CD4-positive, CD25-positive, alpha-beta regulatory T cell (primary cell): ENCODE measurements at regions not wholly inside any gene's neighbourhood (a gene's known extent, or its start where the extent isn't known, plus 50 kb on each side); places are given as distances from the start of the nearest gene placed in this dataset.
A peak's percentile ranks its signal among the peaks of the same experiment; 100 is the strongest.
"Not testable (repeated sequence)": the region's sequence is repeated elsewhere in the genome, so short reads cannot be mapped to it uniquely, and the experiment has no call there.

Experiments
- ATAC-seq, 2 donors: fragments of 150-1000 bp; cut with Tn5 transposase; one replicate each; pipeline ENCODE4 v1.10.0; 2021; ENCODE audit warnings: low read depth in 2 of 2, moderate number of reproducible peaks in 2 of 2, moderate library complexity in 1 of 2
- DNase-seq, 3 donors: peaks; one replicate each; pipeline versions ENCODE4 v3.0.0 to v3.0.0-alpha.2; 2012 to 2022; ENCODE audit warnings: mixed read lengths in 1 of 3
- H3K27ac ChIP-seq: one replicate; pipeline ENCODE4 v1.7.0; 2013; ENCODE audit warnings: mild to moderate bottlenecking, low read length; ENCODE audit not compliant: insufficient read depth, poor library complexity, severe bottlenecking
- H3K27me3 ChIP-seq: one replicate; pipeline ENCODE4 v1.7.0; 2013; ENCODE audit warnings: low read length; ENCODE audit not compliant: control insufficient read depth, insufficient read depth
- H3K36me3 ChIP-seq: one replicate; pipeline ENCODE4 v1.7.0; 2013; ENCODE audit warnings: mild to moderate bottlenecking, low read length, moderate library complexity; ENCODE audit not compliant: control insufficient read depth, insufficient read depth
- H3K4me1 ChIP-seq: 2 replicates; pipeline ENCODE4 v1.7.0; 2013; ENCODE audit warnings: mild to moderate bottlenecking, low read length; ENCODE audit not compliant: insufficient read depth, control insufficient read depth, poor library complexity, severe bottlenecking
- H3K4me3 ChIP-seq: one replicate; pipeline ENCODE4 v1.7.0; 2013; ENCODE audit warnings: low read depth, mild to moderate bottlenecking, low read length, moderate library complexity
- H3K9me3 ChIP-seq, 2 experiments: 1 replicate in 1 of 2; 2 replicates in 1 of 2; pipeline ENCODE4 v1.7.0; 2013; ENCODE audit warnings: low read length in 2 of 2, mild to moderate bottlenecking in 1 of 2, moderate library complexity in 1 of 2; ENCODE audit not compliant: control insufficient read depth in 2 of 2
- H3K27ac Mint-ChIP-seq, 3 donors: one replicate each; pipeline ENCODE4 v1.8.0; 2020 to 2022; ENCODE audit warnings: mild to moderate bottlenecking in 3 of 3, mixed read lengths in 3 of 3, moderate library complexity in 2 of 3
- H3K27me3 Mint-ChIP-seq: one replicate; pipeline ENCODE4 v1.8.0; 2022; ENCODE audit warnings: mild to moderate bottlenecking, mixed read lengths
- H3K36me3 Mint-ChIP-seq: one replicate; pipeline ENCODE4 v1.8.0; 2020; ENCODE audit warnings: mixed read lengths
- H3K4me1 Mint-ChIP-seq, 4 donors: one replicate each; pipeline ENCODE4 v1.8.0; 2020 to 2022; ENCODE audit warnings: mixed read lengths in 4 of 4, mild to moderate bottlenecking in 1 of 4
- H3K4me3 Mint-ChIP-seq, 4 donors: one replicate each; pipeline ENCODE4 v1.8.0; 2020 to 2022; ENCODE audit warnings: mild to moderate bottlenecking in 4 of 4, mixed read lengths in 4 of 4, moderate library complexity in 3 of 4
- H3K9me3 Mint-ChIP-seq, 7 donors: one replicate each; pipeline ENCODE4 v1.8.0; 2020 to 2022; ENCODE audit warnings: mixed read lengths in 7 of 7, mild to moderate bottlenecking in 3 of 7, moderate library complexity in 2 of 7

DNA sequence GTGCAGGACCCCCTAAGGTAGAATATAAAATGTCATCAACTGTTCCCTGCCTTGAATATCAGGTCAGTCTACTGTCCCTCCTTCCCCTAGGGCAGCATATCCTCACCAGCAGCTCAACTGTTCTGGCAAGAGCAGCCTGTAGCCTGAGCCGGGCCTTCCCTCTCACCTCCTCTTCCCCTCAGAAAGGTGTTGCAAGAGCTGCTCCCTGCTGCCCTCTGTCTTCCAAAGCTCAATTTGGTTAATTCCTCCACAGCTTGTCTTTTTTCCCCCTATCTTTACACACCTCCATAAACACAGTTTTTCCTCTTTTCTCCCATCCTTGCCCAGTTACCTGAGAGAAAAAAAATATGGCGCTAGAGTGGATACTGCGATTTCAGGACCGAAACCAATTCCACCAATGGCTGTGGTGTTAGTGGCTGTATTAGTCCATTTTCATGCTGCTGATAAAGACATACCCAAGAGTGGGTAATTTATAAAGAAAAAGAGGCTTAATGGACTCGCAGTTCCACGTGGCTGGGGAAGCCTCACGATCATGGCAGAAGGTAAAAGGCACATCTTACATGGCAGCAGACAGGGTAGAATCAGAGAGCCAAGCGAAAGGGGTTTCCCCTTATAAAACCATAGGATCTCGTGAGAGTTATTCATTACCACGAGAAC is 184.7 kb downstream of the MREG start:
- DNase-seq (peak in 1 of 3 donors; percentile 30), ATAC-seq (no peak)
- H3K4me3 Mint-ChIP-seq, result no peak overlapping the region
- H3K27me3 Mint-ChIP-seq, result peaks cover 7% of the 10 kb centered on the region
- Histone ChIP-seq H3K36me3 (no peaks in the 10 kb centered on the region), H3K27me3 (no peaks in the 10 kb centered on the region), H3K27ac (no peak overlapping the region), H3K9me3 (no peaks in the 10 kb centered on the region), H3K4me3 (no peak overlapping the region), H3K4me1 (no peaks in the 10 kb centered on the region)
- H3K36me3 Mint-ChIP-seq, result no peaks in the 10 kb centered on the region
- no peaks in the 10 kb centered on the region for H3K4me1 Mint-ChIP-seq
- H3K27ac Mint-ChIP-seq, result no peak overlapping the region
- peaks cover 0 to 1% (median 0%) of the 10 kb centered on the region in 7 donors for H3K9me3 Mint-ChIP-seq

DNA sequence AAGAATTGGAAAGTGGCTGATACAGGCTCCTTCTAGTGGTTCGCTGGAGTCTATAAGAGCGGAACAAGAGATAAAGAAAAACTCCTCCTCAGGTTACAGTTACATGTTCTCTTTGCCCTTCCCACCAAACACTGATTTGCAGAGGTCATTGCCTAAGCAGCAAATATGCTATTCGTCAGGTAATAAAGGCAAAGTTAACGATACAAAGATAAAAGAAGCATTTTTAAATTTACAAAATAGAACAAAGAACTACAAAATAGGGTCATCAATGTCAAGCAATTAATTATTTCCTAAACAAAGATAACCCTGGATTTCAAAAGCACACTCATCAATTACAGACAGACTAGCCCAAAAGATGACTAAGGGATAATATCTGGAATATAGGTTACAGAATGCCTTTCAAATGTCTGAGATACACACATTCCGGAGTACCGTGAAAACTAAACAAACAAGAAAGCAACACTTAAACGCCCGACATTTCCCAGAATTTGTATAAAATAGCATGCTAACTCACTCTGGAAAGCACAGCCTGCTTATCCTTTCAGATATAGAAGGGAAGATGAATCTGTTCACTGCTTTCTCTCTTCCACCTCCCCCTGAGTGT is 186.4 kb downstream of the MREG start:
- Histone ChIP-seq H3K27me3 (no peaks in the 10 kb centered on the region), H3K27ac (no peak overlapping the region), H3K4me3 (no peak overlapping the region), H3K9me3 (no peaks in the 10 kb centered on the region), H3K4me1 (no peaks in the 10 kb centered on the region), H3K36me3 (no peaks in the 10 kb centered on the region)
- Mint-ChIP-seq H3K4me3 (no peak overlapping the region), H3K27me3 (peaks cover 7% of the 10 kb centered on the region), H3K4me1 (no peaks in the 10 kb centered on the region), H3K9me3 (peaks cover 0 to 9% (median 0%) of the 10 kb centered on the region in 7 donors), H3K36me3 (no peaks in the 10 kb centered on the region), H3K27ac (no peak overlapping the region)
- DNase-seq (no peak), ATAC-seq (no peak)

DNA sequence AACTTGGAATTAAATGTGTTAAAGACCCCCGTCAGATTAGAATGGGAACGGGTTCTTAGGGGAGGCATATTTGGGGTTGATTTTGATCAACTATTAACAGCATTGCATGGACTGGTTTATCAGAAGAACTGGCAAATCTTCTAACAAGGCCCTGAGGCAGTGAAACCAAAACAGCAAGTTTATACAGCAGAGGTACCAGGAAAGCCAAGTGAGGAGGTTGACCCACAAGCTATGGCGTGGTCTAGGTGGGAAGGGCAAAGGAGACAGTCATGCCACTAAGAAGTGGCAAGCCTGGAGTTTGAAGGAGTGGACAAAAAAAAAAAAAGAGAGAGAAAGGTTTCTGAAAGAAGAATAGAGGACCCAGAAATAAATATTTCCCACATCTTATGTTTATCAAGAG is 187.0 kb downstream of the MREG start:
- no peaks in the 10 kb centered on the region for H3K27me3 ChIP-seq
- H3K36me3 ChIP-seq, result no peaks in the 10 kb centered on the region
- H3K36me3 Mint-ChIP-seq, result no peaks in the 10 kb centered on the region
- H3K4me3 ChIP-seq, result no peak overlapping the region
- H3K27me3 Mint-ChIP-seq, result peaks cover 7% of the 10 kb centered on the region
- H3K27ac Mint-ChIP-seq, result no peak overlapping the region
- no peaks in the 10 kb centered on the region for H3K4me1 ChIP-seq
- H3K27ac ChIP-seq, result no peak overlapping the region
- peaks cover 0 to 10% (median 0%) of the 10 kb centered on the region in 7 donors for H3K9me3 Mint-ChIP-seq
- ATAC-seq (no peak), DNase-seq (no peak)
- H3K9me3 ChIP-seq, result no peaks in the 10 kb centered on the region
- H3K4me1 Mint-ChIP-seq, result no peaks in the 10 kb centered on the region
- no peak overlapping the region for H3K4me3 Mint-ChIP-seq

DNA sequence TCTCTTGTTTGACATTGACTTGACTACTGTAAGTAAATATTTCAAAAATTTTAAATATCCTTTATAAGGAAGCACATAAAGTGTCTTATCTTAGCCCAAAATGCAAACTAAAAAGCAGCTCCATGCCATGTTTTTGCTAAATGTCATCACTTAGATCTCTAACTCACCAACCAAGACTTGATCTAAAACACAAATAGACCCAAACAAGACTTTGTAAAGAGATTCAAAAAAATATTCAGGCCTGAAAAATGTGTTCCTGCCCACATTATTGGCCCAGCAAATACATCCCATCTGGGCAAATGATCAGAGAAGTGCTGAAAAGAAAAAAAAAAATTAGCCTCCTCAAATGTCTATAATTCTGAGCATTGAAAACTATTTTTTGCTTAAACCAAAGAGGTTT is 187.6 kb downstream of the MREG start:
- Mint-ChIP-seq H3K27ac (no peak overlapping the region), H3K36me3 (no peaks in the 10 kb centered on the region), H3K9me3 (peaks cover 0 to 13% (median 0%) of the 10 kb centered on the region in 7 donors), H3K4me3 (no peak overlapping the region), H3K4me1 (no peaks in the 10 kb centered on the region), H3K27me3 (peaks cover 7% of the 10 kb centered on the region)
- ATAC-seq, result no peak
- no peaks in the 10 kb centered on the region for H3K36me3 ChIP-seq
- no peaks in the 10 kb centered on the region for H3K9me3 ChIP-seq
- no peak overlapping the region for H3K27ac ChIP-seq
- DNase-seq, result no peak
- H3K4me1 ChIP-seq, result no peaks in the 10 kb centered on the region
- H3K4me3 ChIP-seq, result no peak overlapping the region
- no peaks in the 10 kb centered on the region for H3K27me3 ChIP-seq

DNA sequence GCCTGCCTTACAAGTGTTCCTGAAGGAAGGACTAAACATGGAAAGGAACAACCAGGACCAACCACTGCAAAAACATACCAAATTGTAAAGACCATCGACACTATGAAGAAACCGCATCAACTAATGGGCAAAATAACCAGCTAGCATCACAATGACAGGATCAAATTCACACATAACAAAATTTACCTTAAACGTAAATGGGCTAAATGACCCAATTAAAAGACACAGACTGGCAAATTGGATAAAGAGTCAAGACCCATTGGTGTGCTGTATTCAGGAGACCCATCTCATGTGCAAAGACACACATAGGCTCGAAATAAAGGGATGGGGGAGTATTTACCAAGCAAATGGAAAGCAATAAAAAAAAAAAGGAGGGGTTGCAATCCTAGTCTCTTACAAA is 192.1 kb downstream of the MREG start:
- H3K4me1 ChIP-seq, DNase-seq, ATAC-seq, H3K9me3 ChIP-seq, H3K36me3 ChIP-seq, H3K4me1 Mint-ChIP-seq, H3K27ac Mint-ChIP-seq, H3K27ac ChIP-seq, H3K27me3 ChIP-seq, H3K4me3 ChIP-seq, H3K36me3 Mint-ChIP-seq, H3K4me3 Mint-ChIP-seq: not testable (repeated sequence)
- Mint-ChIP-seq H3K9me3 (peaks cover 0 to 21% (median 2%) of the 10 kb centered on the region in 7 donors), H3K27me3 (peaks cover 12% of the 10 kb centered on the region)

DNA sequence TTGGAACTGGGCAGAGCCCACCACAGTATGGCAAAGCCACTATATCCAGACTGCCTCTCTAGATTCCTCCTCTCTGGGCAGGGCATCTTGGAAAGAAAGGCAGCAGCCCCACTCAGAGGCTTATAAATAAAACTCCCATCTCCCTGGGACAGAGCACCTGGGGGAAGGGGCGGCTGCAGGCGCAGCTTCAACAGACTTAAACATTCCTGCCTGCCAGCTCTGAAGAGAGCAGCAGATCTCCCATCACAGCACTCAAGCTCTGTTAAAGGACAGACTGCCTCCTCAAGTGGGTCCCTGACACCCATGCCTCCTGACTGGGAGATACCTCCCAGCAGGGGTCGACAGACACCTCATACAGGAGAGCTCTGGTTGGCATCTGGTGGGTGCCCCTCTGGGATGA is 193.6 kb downstream of the MREG start:
- H3K36me3 ChIP-seq, H3K4me1 Mint-ChIP-seq, H3K27me3 ChIP-seq, H3K4me3 Mint-ChIP-seq, DNase-seq, H3K9me3 ChIP-seq, H3K27ac Mint-ChIP-seq, H3K27ac ChIP-seq, H3K4me3 ChIP-seq, H3K4me1 ChIP-seq, H3K36me3 Mint-ChIP-seq, ATAC-seq: not testable (repeated sequence)
- peaks cover 13% of the 10 kb centered on the region for H3K27me3 Mint-ChIP-seq
- H3K9me3 Mint-ChIP-seq, result peaks cover 0 to 21% (median 2%) of the 10 kb centered on the region in 7 donors

DNA sequence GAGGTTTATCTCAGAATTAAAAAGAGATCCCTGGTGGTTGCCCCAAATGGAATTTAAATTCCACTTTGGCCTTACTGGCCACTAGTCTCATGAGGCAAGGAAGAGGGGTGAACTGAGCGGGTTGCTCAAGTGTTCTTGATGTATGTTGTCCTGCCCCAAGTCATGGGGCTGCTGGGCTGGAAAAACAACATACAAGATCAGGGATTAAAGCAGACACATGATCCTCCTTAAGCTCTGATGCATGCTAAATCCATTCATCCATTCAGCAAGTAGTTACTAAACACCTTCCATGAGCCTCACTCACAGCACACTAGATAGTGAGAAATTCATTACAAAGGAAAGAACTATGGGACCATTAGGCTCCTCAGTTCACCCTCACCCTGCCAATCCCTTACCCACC is 196.3 kb downstream of the MREG start:
- H3K27ac ChIP-seq, result no peak overlapping the region
- Mint-ChIP-seq H3K36me3 (no peaks in the 10 kb centered on the region), H3K27ac (no peak overlapping the region), H3K4me3 (no peak overlapping the region), H3K27me3 (peaks cover 13% of the 10 kb centered on the region), H3K9me3 (peaks cover 0 to 12% (median under 1%) of the 10 kb centered on the region in 7 donors), H3K4me1 (no peaks in the 10 kb centered on the region)
- ATAC-seq, result no peak
- H3K27me3 ChIP-seq, result peaks cover 6% of the 10 kb centered on the region
- no peaks in the 10 kb centered on the region for H3K36me3 ChIP-seq
- H3K4me1 ChIP-seq, result no peaks in the 10 kb centered on the region
- no peak overlapping the region for H3K4me3 ChIP-seq
- no peak for DNase-seq
- no peaks in the 10 kb centered on the region for H3K9me3 ChIP-seq

DNA sequence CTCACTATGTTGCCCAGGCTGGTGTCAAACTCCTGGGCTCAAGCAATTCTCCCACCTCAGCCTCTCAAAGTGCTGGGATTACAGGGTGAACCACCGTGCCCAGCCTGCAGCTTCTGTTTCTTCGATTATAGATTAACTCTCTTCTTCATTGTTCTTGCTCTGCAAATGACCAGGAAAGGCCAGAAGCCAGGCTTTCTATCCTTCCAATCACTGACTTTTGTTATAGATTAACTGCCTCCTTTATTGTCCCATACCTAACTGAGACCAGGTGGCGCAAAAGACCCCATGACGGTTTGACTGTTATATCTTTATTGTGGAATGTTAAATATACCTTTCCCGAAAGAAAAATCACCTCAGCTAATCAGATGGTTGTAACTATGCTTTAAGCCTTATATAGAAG is 196.9 kb downstream of the MREG start:
- no peaks in the 10 kb centered on the region for H3K4me1 ChIP-seq
- ATAC-seq, result no peak
- no peaks in the 10 kb centered on the region for H3K9me3 ChIP-seq
- Mint-ChIP-seq H3K4me1 (peaks cover 0 to 2% (median 0%) of the 10 kb centered on the region in 4 donors), H3K27me3 (peaks cover 13% of the 10 kb centered on the region), H3K36me3 (no peaks in the 10 kb centered on the region), H3K4me3 (no peak overlapping the region), H3K27ac (no peak overlapping the region), H3K9me3 (peaks cover 0 to 10% (median 0%) of the 10 kb centered on the region in 7 donors)
- H3K27me3 ChIP-seq, result peaks cover 6% of the 10 kb centered on the region
- no peak overlapping the region for H3K27ac ChIP-seq
- H3K4me3 ChIP-seq, result no peak overlapping the region
- DNase-seq, result no peak
- H3K36me3 ChIP-seq, result no peaks in the 10 kb centered on the region
